ENCODE measurements at regions not wholly inside any gene's neighbourhood (a gene's known extent, or its start where the extent isn't known, plus 50 kb on each side); places are given as distances from the start of the nearest gene placed in this dataset.

DNA sequence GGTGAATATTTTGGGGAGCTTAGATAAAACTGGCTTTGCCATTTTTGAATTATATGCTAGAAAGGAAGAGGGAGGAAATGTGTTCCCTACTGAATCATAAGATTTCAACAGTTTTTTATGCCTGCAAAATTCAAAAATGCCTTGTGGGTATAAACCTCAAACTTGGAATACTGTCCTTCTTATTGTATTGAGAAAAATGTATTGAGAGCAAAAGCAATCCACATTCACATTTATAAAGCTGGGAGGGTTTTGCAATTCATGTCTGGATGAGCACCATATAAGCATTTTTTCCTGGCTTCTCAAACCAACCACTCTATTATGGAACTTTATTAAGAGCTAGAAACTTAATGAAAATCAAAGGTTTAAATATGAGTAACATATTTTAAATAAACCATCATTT, 289.8 kb downstream of the PCDH7 start:
- H3K4me2 ChIP-seq = no peak overlapping the region
- H3K36me3 ChIP-seq (replicated peaks; ENCODE audit: insufficient read depth, low read depth) = no peaks in the 10 kb centered on the region
- no peak for DNase-seq (ENCODE audit: low spot score)
- H3K4me3 ChIP-seq = no peak overlapping the region
- no peak overlapping the region for H2AFZ ChIP-seq
- H3K9me2 ChIP-seq (replicated peaks; ENCODE audit: insufficient read depth) = no peaks in the 10 kb centered on the region
- no peaks in the 10 kb centered on the region for H4K20me1 ChIP-seq (ENCODE audit: insufficient read depth, poor library complexity, severe bottlenecking)
- no peaks in the 10 kb centered on the region for H3K4me1 ChIP-seq (ENCODE audit: insufficient read depth)
- H3K9me3 ChIP-seq (ENCODE audit: low read depth) = no peaks in the 10 kb centered on the region
- H3K27ac ChIP-seq = no peak overlapping the region
- TF ChIP-seq EZH2phosphoT487 (IDR thresholded peaks at IDR 0.05; ENCODE audit: low read depth, severe bottlenecking, unreplicated experiment) = no peak
- TF ChIP-seq, protein P1, sequence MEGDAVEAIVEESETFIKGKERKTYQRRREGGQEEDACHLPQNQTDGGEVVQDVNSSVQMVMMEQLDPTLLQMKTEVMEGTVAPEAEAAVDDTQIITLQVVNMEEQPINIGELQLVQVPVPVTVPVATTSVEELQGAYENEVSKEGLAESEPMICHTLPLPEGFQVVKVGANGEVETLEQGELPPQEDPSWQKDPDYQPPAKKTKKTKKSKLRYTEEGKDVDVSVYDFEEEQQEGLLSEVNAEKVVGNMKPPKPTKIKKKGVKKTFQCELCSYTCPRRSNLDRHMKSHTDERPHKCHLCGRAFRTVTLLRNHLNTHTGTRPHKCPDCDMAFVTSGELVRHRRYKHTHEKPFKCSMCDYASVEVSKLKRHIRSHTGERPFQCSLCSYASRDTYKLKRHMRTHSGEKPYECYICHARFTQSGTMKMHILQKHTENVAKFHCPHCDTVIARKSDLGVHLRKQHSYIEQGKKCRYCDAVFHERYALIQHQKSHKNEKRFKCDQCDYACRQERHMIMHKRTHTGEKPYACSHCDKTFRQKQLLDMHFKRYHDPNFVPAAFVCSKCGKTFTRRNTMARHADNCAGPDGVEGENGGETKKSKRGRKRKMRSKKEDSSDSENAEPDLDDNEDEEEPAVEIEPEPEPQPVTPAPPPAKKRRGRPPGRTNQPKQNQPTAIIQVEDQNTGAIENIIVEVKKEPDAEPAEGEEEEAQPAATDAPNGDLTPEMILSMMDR (IDR thresholded peaks at IDR 0.05; ENCODE audit: poor library complexity) = no peak
- TF ChIP-seq EZH2 (IDR thresholded peaks at IDR 0.05; ENCODE audit: borderline replicate concordance) = no peak
- no peaks in the 10 kb centered on the region for H3K79me2 ChIP-seq
- no peaks in the 10 kb centered on the region for H3K27me3 ChIP-seq

DNA sequence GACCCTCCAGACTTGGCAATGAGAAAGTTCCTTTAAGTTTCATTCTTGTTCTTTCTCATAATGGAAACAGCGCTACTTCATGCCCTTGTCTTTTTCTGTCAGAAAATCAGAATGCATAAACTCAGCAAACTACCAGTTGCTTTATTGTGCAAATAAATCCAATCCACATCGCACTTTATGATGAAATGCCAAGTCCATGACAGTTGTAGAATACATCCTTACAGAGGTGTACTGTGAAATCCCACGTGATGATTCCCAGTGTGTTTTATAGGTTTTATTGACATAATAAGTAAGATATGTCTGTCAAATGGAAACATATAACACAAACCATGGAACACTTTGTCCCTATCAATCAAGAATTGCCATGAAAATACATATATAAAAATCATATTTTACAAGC, 295.0 kb downstream of the PCDH7 start:
- Histone ChIP-seq H3K9me2 (replicated peaks; ENCODE audit: insufficient read depth) (no peaks in the 10 kb centered on the region), H3K4me3 (no peak overlapping the region), H3K36me3 (replicated peaks; ENCODE audit: insufficient read depth, low read depth) (no peaks in the 10 kb centered on the region), H3K4me1 (ENCODE audit: insufficient read depth) (peaks cover 5% of the 10 kb centered on the region), H3K79me2 (no peaks in the 10 kb centered on the region), H3K27me3 (no peaks in the 10 kb centered on the region), H4K20me1 (ENCODE audit: insufficient read depth, poor library complexity, severe bottlenecking) (no peaks in the 10 kb centered on the region), H2AFZ (no peak overlapping the region), H3K27ac (no peak overlapping the region), H3K4me2 (no peak overlapping the region), H3K9me3 (ENCODE audit: low read depth) (no peaks in the 10 kb centered on the region)
- DNase-seq (ENCODE audit: low spot score) = no peak
- WGBS (ENCODE audit: low lambda C conversion rate, missing lambda C conversion rate) = 65% methylated on average over 3 of the region's 3 CpGs
- no peak for TF ChIP-seq EZH2phosphoT487 (IDR thresholded peaks at IDR 0.05; ENCODE audit: low read depth, severe bottlenecking, unreplicated experiment)
- TF ChIP-seq, protein P1 (IDR thresholded peaks at IDR 0.05; ENCODE audit: poor library complexity) = no peak
- TF ChIP-seq EZH2 (IDR thresholded peaks at IDR 0.05; ENCODE audit: borderline replicate concordance) = no peak

DNA sequence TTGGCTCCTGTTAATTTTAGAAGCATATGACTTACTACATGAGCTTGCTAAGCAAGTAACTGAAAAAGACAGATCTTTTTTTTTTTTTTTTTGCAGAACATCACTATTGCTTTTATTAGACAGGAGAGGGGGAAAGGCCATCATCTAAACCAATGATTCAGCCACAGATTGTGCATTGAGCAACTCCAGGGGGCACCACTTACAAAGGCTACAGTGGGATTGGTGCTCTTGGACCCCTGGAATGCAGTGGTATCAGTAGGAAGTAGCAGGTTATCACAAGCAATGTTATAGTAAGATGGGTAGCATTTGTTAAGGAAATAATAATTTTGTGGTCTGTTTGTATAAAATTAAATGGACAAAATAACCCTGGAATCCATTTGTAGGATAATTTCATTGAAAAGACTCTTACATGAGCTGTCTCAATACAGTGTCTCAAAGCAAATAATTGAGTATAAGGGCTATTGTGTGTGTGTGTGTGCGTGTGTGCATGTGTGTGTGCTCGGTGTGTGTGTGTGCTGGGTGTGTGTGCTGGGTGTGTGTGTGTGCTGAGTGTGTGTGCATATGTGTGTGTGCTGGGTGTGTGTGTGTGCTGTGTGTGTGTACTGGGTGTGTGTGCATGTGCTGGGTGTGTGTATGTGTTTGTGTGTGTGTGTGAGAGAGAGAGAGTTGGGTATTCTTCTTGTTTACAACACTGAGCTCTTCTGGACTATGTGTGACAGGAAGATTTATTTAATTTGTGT, 296.3 kb downstream of the PCDH7 start:
- H3K9me2 ChIP-seq (replicated peaks; ENCODE audit: insufficient read depth) = no peaks in the 10 kb centered on the region
- no peak overlapping the region for H3K27ac ChIP-seq
- DNase-seq (ENCODE audit: low spot score) = no peak
- H3K79me2 ChIP-seq = no peaks in the 10 kb centered on the region
- peaks cover 18% of the 10 kb centered on the region for H3K4me1 ChIP-seq (ENCODE audit: insufficient read depth)
- H3K9me3 ChIP-seq (ENCODE audit: low read depth) = no peaks in the 10 kb centered on the region
- 95% methylated on average over 2 of the region's 2 CpGs for WGBS (ENCODE audit: low lambda C conversion rate, missing lambda C conversion rate)
- no peaks in the 10 kb centered on the region for H4K20me1 ChIP-seq (ENCODE audit: insufficient read depth, poor library complexity, severe bottlenecking)
- no peaks in the 10 kb centered on the region for H3K36me3 ChIP-seq (replicated peaks; ENCODE audit: insufficient read depth, low read depth)
- TF ChIP-seq EZH2 (IDR thresholded peaks at IDR 0.05; ENCODE audit: borderline replicate concordance) (no peak), EZH2phosphoT487 (IDR thresholded peaks at IDR 0.05; ENCODE audit: low read depth, severe bottlenecking, unreplicated experiment) (no peak)
- TF ChIP-seq, protein P1 (IDR thresholded peaks at IDR 0.05; ENCODE audit: poor library complexity) = no peak
- H3K4me3 ChIP-seq = no peak overlapping the region
- H2AFZ ChIP-seq = no peak overlapping the region
- H3K27me3 ChIP-seq = no peaks in the 10 kb centered on the region
- no peak overlapping the region for H3K4me2 ChIP-seq
